Sigmoid colon (tissue), 4 donors: ENCODE measurements at regions not wholly inside any gene's neighbourhood (a gene's known extent, or its start where the extent isn't known, plus 50 kb on each side); places are given as distances from the start of the nearest gene placed in this dataset.

Experiments
- CTCF ChIP-seq, 4 experiments: fragments of 450-650 bp in 3 of 4; fragments of 200-600 bp in 1 of 4; IDR thresholded peaks; one replicate each; pipeline ENCODE4 v1.5.1; 2016 to 2019; ENCODE audit warnings: antibody characterized with exemption in 4 of 4, mild to moderate bottlenecking in 3 of 4, moderate library complexity in 2 of 4
- EP300 ChIP-seq, 4 donors: sonication (generic); formaldehyde crosslinking; IDR thresholded peaks; one replicate each; pipeline ENCODE4 v1.6.1; 2017; ENCODE audit warnings: antibody characterized with exemption in 4 of 4
- POLR2A ChIP-seq, 2 donors: fragments of 450-650 bp; IDR thresholded peaks; one replicate each; pipeline ENCODE4 v1.6.1; 2016; ENCODE audit warnings: antibody characterized with exemption in 2 of 2, mild to moderate bottlenecking in 2 of 2, moderate library complexity in 2 of 2

- TF ChIP-seq CTCF (IDR thresholded peaks at IDR 0.05) (no peak), POLR2A (IDR thresholded peaks at IDR 0.05) (no peak), EP300 (IDR thresholded peaks at IDR 0.05) (no peak)
Measured at GRCh38 chr2:234138836-234139235, 88.3 kb downstream of the SPP2 start.
